Endothelial cell of umbilical vein (primary cell): ENCODE measurements at regions not wholly inside any gene's neighbourhood (a gene's known extent, or its start where the extent isn't known, plus 50 kb on each side); places are given as distances from the start of the nearest gene placed in this dataset.

Experiments used
- BruUV-seq: library from RNA; stranded (reverse); fragments of 400-500 nt; replicated peaks from 2 replicates; lab custom pipeline; 2021; lab: Mats Ljungman, UMichigan
- CTCF ChIA-PET: fragments of 300-600, 350-600 bp; sonication (Branson Sonifier 250); formaldehyde crosslinking; loops from one replicate; lab custom pipeline; 2021; ENCODE audit warnings: antibody characterized with exemption, inconsistent platforms; lab: Charles Lee
- POLR2A ChIA-PET: fragments of 300-600, 350-600 bp; sonication (Branson Sonifier 250); formaldehyde crosslinking; loops from one replicate; lab custom pipeline; 2021; ENCODE audit warnings: antibody characterized with exemption, inconsistent platforms; lab: Charles Lee
- DNase-seq: peaks from one replicate; pipeline ENCODE4 v3.0.0-alpha.2; 2011; ENCODE audit warnings: low read depth, low spot score
- FAIRE-seq: peaks from 2 replicates; lab custom pipeline; 2011; peaks lifted over from hg19 to GRCh38; lab: Jason Lieb, UNC
- H2AFZ ChIP-seq: 2 replicates; pipeline ENCODE4 v1.6.0; 2012; ENCODE audit warnings: low read depth, low read length, control low read depth, inconsistent platforms
- H3K27ac ChIP-seq: 2 replicates; pipeline ENCODE4 v1.5.1; 2011; ENCODE audit warnings: low read depth, mild to moderate bottlenecking, control low read depth, low read length, moderate library complexity; ENCODE audit not compliant: insufficient read depth
- H3K27me3 ChIP-seq, 2 experiments: 2 replicates each; pipeline versions ENCODE4 v1.6.0 to v1.6.1; 2011; ENCODE audit warnings: low read length in 2 of 2, mixed read lengths in 1 of 2; ENCODE audit not compliant: control insufficient read depth in 2 of 2, insufficient read depth in 2 of 2
- H3K36me3 ChIP-seq, 2 experiments: 2 replicates in 1 of 2; 3 replicates in 1 of 2; pipeline ENCODE4 v1.5.1; 2011; ENCODE audit warnings: low read length in 2 of 2, mild to moderate bottlenecking in 1 of 2, moderate library complexity in 1 of 2; ENCODE audit not compliant: control insufficient read depth in 2 of 2, insufficient read depth in 2 of 2; ENCODE audit errors: extremely low read depth in 1 of 2
- H3K4me1 ChIP-seq: 3 replicates; pipeline ENCODE4 v1.5.1; 2011; ENCODE audit warnings: mild to moderate bottlenecking, low read length; ENCODE audit not compliant: control insufficient read depth, insufficient read depth; ENCODE audit errors: extremely low read depth
- H3K4me2 ChIP-seq: 2 replicates; pipeline ENCODE4 v1.6.1; 2011; ENCODE audit warnings: low read length, control low read depth, mixed read lengths; ENCODE audit not compliant: insufficient read depth
- H3K4me3 ChIP-seq, 3 experiments: fragments of 200-600 bp in 1 of 3; sonication (generic), shearing (Covaris generic) in 1 of 3; replicated peaks in 1 of 3; 2 replicates each; pipeline ENCODE4 v1.5.1; 2011 to 2016; ENCODE audit warnings: control low read depth in 3 of 3, low read length in 3 of 3, mild to moderate bottlenecking in 2 of 3, inconsistent platforms in 1 of 3, low read depth in 1 of 3, moderate library complexity in 1 of 3; ENCODE audit not compliant: insufficient read depth in 1 of 3
- H3K79me2 ChIP-seq: 2 replicates; pipeline ENCODE4 v1.6.0; 2012; ENCODE audit warnings: low read length, inconsistent platforms; ENCODE audit not compliant: control insufficient read depth, insufficient read depth
- H3K9ac ChIP-seq: replicated peaks from 2 replicates; pipeline ENCODE3; 2011; ENCODE audit warnings: low read length, control low read depth; ENCODE audit not compliant: insufficient read depth; ENCODE audit errors: extremely low read depth
- H3K9me1 ChIP-seq: replicated peaks from 3 replicates; pipeline ENCODE4 v1.6.0; 2011; ENCODE audit warnings: mild to moderate bottlenecking, low read length; ENCODE audit not compliant: control insufficient read depth, insufficient read depth; ENCODE audit errors: extremely low read depth
- H3K9me3 ChIP-seq: replicated peaks from 2 replicates; pipeline ENCODE4 v1.5.1; 2012; ENCODE audit warnings: low read length, inconsistent platforms; ENCODE audit not compliant: control insufficient read depth, insufficient read depth
- H4K20me1 ChIP-seq: replicated peaks from 2 replicates; pipeline ENCODE3; 2011; ENCODE audit warnings: mild to moderate bottlenecking, low read length; ENCODE audit not compliant: control insufficient read depth, insufficient read depth; ENCODE audit errors: extremely low read depth
- EZH2 ChIP-seq: IDR thresholded peaks from 2 replicates; pipeline ENCODE4 v1.6.1; 2012; ENCODE audit warnings: borderline replicate concordance, low read depth, mild to moderate bottlenecking, moderate library complexity, low read length, inconsistent platforms; ENCODE audit not compliant: severe bottlenecking
- FOS ChIP-seq: IDR thresholded peaks from 2 replicates; pipeline ENCODE4 v1.6.1; 2011; ENCODE audit warnings: mild to moderate bottlenecking, low read length, moderate library complexity, borderline replicate concordance; ENCODE audit not compliant: insufficient read depth
- GATA2 ChIP-seq: IDR thresholded peaks from 2 replicates; pipeline ENCODE4 v1.7.0; 2011; ENCODE audit warnings: low read depth, mild to moderate bottlenecking, moderate library complexity, mixed read lengths, low read length; ENCODE audit not compliant: insufficient read length, insufficient read depth
- JUN ChIP-seq: IDR thresholded peaks from 2 replicates; pipeline ENCODE4 v1.6.1; 2011; ENCODE audit warnings: borderline replicate concordance, low read depth; ENCODE audit not compliant: insufficient read length, insufficient read depth
- MYC ChIP-seq: IDR thresholded peaks from one replicate; pipeline ENCODE4 v1.6.1; 2011; ENCODE audit warnings: mild to moderate bottlenecking, low read depth, low read length
- POLR2A ChIP-seq: IDR thresholded peaks from 2 replicates; pipeline ENCODE4 v1.6.1; 2012; ENCODE audit warnings: low read depth, mild to moderate bottlenecking, control low read depth, low read length
- POLR2AphosphoS5 ChIP-seq: IDR thresholded peaks from 2 replicates; pipeline ENCODE4 v1.6.1; 2012; ENCODE audit warnings: low read depth, mild to moderate bottlenecking, control low read depth, low read length, moderate library complexity; ENCODE audit not compliant: insufficient read depth
- dilution Hi-C: fragments of 300-500 bp; cut with MboI; formaldehyde crosslinking; loops from one replicate; pipeline ENCODE4 v1.15.0; 2019; ENCODE audit warnings: low sequenced_read_pairs; ENCODE audit not compliant: extremely low pct_ligation_motif_present
- intact Hi-C: fragments of 100-400 bp; cut with micrococcal nuclease; formaldehyde crosslinking; loops from one replicate; pipeline ENCODE4 v1.10.0; 2022
- TF ChIP-seq, protein P1 (sequence below): IDR thresholded peaks from 2 replicates; pipeline ENCODE4 v1.6.1; 2011; ENCODE audit not compliant: insufficient read depth, insufficient read length
- TF ChIP-seq, protein P2 (sequence below), 2 donors: IDR thresholded peaks; 1 replicate in 1 of 2; 2 replicates in 1 of 2; pipeline ENCODE4 v1.5.1; 2011; ENCODE audit warnings: low read length in 2 of 2, mild to moderate bottlenecking in 2 of 2, moderate library complexity in 2 of 2, control low read depth in 1 of 2, inconsistent platforms in 1 of 2, low read depth in 1 of 2; ENCODE audit not compliant: insufficient read depth in 1 of 2; ENCODE audit errors: extremely low read depth in 1 of 2

DNA sequence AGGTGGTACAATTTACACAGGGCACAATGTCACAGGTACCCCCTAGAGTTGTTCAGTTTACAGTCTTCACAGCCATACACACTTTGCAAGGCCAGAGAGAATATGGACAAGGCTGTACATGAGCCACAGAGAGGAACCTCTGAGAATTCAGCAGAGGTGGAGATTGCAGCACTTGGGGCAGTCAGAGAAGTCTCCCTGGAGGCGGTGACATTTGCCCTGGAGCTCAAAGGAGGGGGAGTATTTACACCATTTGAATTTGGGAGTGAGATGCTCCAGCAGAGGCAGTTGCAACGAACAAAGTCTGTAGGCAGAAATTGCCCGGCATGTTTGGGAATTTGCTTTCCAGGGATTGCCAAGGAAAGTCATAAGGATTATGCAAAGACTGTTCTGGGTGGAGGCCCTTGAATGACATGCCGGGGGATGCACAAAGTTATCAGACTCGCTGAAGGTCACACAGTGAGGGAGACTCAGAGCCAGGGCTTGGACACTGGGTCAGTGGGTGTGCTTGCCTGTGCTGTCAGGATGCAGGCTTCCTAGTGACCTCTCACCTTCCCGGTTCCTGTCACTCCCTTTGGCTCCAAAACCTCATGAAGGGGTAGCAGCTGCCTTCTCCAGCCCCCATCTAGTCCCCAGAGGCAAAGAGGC, 160.7 kb upstream of the PCBD1 start:
- ChIA-PET CTCF (no interaction called here), POLR2A (no interaction called here)
- Histone ChIP-seq H3K4me3 (no peak overlapping the region), H3K4me1 (no peaks in the 10 kb centered on the region), H3K9ac (no peak overlapping the region), H3K4me2 (no peak overlapping the region), H3K27me3 (peaks cover 0 to 2% of the 10 kb centered on the region in 2 experiments), H3K9me3 (no peaks in the 10 kb centered on the region), H3K27ac (no peak overlapping the region), H2AFZ (no peak overlapping the region), H3K9me1 (no peaks in the 10 kb centered on the region), H4K20me1 (no peaks in the 10 kb centered on the region), H3K79me2 (no peaks in the 10 kb centered on the region), H3K36me3 (no peaks in the 10 kb centered on the region)
- FAIRE-seq (no peak), DNase-seq (no peak)
- intact Hi-C loops: loop anchor here (1.0 kb wide), 1 partner anchor 22 kb away; no protein-coding TSS in a partner anchor
- dilution Hi-C loops: no loop called here
- TF ChIP-seq MYC: no peak
- no peak for TF ChIP-seq POLR2A
- TF ChIP-seq, protein P1, sequence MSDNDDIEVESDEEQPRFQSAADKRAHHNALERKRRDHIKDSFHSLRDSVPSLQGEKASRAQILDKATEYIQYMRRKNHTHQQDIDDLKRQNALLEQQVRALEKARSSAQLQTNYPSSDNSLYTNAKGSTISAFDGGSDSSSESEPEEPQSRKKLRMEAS: no peak
- TF ChIP-seq JUN: no peak
- no peak for TF ChIP-seq FOS
- no peak for TF ChIP-seq GATA2
- TF ChIP-seq EZH2: no peak
- TF ChIP-seq, protein P2, sequence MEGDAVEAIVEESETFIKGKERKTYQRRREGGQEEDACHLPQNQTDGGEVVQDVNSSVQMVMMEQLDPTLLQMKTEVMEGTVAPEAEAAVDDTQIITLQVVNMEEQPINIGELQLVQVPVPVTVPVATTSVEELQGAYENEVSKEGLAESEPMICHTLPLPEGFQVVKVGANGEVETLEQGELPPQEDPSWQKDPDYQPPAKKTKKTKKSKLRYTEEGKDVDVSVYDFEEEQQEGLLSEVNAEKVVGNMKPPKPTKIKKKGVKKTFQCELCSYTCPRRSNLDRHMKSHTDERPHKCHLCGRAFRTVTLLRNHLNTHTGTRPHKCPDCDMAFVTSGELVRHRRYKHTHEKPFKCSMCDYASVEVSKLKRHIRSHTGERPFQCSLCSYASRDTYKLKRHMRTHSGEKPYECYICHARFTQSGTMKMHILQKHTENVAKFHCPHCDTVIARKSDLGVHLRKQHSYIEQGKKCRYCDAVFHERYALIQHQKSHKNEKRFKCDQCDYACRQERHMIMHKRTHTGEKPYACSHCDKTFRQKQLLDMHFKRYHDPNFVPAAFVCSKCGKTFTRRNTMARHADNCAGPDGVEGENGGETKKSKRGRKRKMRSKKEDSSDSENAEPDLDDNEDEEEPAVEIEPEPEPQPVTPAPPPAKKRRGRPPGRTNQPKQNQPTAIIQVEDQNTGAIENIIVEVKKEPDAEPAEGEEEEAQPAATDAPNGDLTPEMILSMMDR (IDR thresholded peaks at IDR 0.05; ENCODE audit: extremely low read depth in 1 of 2, insufficient read depth in 1 of 2, low read depth in 1 of 2, low read length in 2 of 2): no peak
- no peak for TF ChIP-seq POLR2AphosphoS5
- no TSS peak for BruUV-seq
